VCaP (cell line): ENCODE measurements at regions not wholly inside any gene's neighbourhood (a gene's known extent, or its start where the extent isn't known, plus 50 kb on each side); places are given as distances from the start of the nearest gene placed in this dataset.
A peak's percentile ranks its signal among the peaks of the same experiment; 100 is the strongest.

Source experiments
- H3K27ac ChIP-seq: fragments of 450-650 bp; 2 replicates; pipeline ENCODE4 v1.5.1; 2017
- TF ChIP-seq, protein P1 (sequence below): fragments of 450-650 bp; conservative IDR thresholded peaks from 2 replicates; pipeline ENCODE4 v1.5.1; 2017; ENCODE audit warnings: mild to moderate bottlenecking, moderate library complexity

GRCh38 chrX:137483554-137483953 lies 82.4 kb upstream of the ZIC3 start:
- TF ChIP-seq, protein P1, sequence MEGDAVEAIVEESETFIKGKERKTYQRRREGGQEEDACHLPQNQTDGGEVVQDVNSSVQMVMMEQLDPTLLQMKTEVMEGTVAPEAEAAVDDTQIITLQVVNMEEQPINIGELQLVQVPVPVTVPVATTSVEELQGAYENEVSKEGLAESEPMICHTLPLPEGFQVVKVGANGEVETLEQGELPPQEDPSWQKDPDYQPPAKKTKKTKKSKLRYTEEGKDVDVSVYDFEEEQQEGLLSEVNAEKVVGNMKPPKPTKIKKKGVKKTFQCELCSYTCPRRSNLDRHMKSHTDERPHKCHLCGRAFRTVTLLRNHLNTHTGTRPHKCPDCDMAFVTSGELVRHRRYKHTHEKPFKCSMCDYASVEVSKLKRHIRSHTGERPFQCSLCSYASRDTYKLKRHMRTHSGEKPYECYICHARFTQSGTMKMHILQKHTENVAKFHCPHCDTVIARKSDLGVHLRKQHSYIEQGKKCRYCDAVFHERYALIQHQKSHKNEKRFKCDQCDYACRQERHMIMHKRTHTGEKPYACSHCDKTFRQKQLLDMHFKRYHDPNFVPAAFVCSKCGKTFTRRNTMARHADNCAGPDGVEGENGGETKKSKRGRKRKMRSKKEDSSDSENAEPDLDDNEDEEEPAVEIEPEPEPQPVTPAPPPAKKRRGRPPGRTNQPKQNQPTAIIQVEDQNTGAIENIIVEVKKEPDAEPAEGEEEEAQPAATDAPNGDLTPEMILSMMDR: no peak
- H3K27ac ChIP-seq: no peak overlapping the region

- no peak overlapping the region for H3K27ac ChIP-seq
- TF ChIP-seq, protein P1: no peak
Observed at GRCh38 chrX:137482136-137482535, 83.8 kb upstream of the ZIC3 start.

- TF ChIP-seq, protein P1: no peak
- H3K27ac ChIP-seq: no peak overlapping the region
Observed at GRCh38 chrX:137479386-137479785, 86.5 kb upstream of the ZIC3 start.

DNA sequence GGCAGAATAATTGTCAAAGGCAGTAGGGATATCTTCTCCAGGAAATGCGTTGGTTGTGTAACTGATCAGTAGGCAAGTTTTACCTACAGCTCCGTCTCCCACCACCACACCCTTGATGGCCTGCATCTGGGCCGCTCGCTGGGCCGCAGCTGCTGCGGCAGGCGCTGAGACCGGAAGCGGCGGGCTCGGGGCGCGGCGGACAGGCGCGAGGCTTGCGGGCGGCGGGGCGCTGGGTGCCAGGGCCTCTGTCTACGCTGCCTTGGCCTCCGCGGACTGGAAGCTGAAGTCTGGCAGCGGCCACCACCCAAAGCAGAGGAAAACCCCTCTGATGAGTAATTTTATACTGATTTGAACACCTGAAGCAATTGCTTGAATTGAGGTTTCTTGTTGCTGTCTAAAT lies 124.2 kb upstream of the ZIC3 start:
- TF ChIP-seq, protein P1: no peak

DNA sequence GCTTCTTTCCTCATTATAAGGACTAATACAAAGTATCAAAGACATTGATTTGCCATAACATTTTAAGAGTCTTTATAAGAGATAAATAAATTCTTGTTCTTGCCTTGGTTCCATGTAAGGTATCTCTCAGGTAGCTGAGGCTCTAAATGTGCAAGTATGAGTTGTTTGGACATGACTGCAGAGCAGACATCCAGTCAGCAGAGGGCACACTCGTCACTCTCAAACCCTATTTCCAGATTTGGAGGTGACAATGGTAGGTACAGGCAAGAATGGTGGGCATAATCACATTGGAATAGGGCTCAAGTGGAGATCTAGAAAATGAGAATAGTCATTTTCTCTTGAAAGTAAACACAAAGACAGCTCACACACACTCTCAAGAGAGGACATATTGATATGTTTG lies 133.3 kb upstream of the ZIC3 start:
- TF ChIP-seq, protein P1: peak; percentile 66
- no peak overlapping the region for H3K27ac ChIP-seq

More for the DNA sequence above, 124.2 kb upstream of the ZIC3 start:
- H3K27ac ChIP-seq: no peak overlapping the region

- TF ChIP-seq, protein P1: no peak
- H3K27ac ChIP-seq: no peak overlapping the region
Observed at GRCh38 chrX:137431693-137432488, 134.0 kb upstream of the ZIC3 start.

- no peak overlapping the region for H3K27ac ChIP-seq
- TF ChIP-seq, protein P1: no peak
Observed at GRCh38 chrX:137430984-137431475, 134.9 kb upstream of the ZIC3 start.
